ENCODE measurements at regions not wholly inside any gene's neighbourhood (a gene's known extent, or its start where the extent isn't known, plus 50 kb on each side); places are given as distances from the start of the nearest gene placed in this dataset.

GRCh38 chr11:79671401-79671800, 230.6 kb upstream of the TENM4 start:
- H3K9me3 ChIP-seq (ENCODE audit: low read length), result no peaks in the 10 kb centered on the region
- no peak overlapping the region for H3K27ac ChIP-seq (ENCODE audit: low read depth, low read length, poor library complexity, severe bottlenecking)
- H3K36me3 ChIP-seq (ENCODE audit: insufficient read depth, low read length), result no peaks in the 10 kb centered on the region
- H3K4me2 ChIP-seq (ENCODE audit: low read length), result no peak overlapping the region
- H3K79me2 ChIP-seq (ENCODE audit: insufficient read depth, low read length), result no peaks in the 10 kb centered on the region
- H2AFZ ChIP-seq (ENCODE audit: low read length), result no peak overlapping the region
- H3K4me1 ChIP-seq (ENCODE audit: insufficient read depth, low read length, severe bottlenecking), result no peaks in the 10 kb centered on the region
- no peak overlapping the region for H3K4me3 ChIP-seq (ENCODE audit: low read depth, low read length, poor library complexity, severe bottlenecking)
- TF ChIP-seq CTCF (IDR thresholded peaks at IDR 0.05; ENCODE audit: low read length) (no peak), EZH2 (IDR thresholded peaks at IDR 0.05; ENCODE audit: borderline replicate concordance, low read length) (no peak)
- no peaks in the 10 kb centered on the region for H4K20me1 ChIP-seq (ENCODE audit: insufficient read depth, low read length)
- H3K9ac ChIP-seq (ENCODE audit: low read length), result no peak overlapping the region
- H3K9me2 ChIP-seq (ENCODE audit: low read depth, low read length), result no peaks in the 10 kb centered on the region
- H3K27me3 ChIP-seq (ENCODE audit: insufficient read depth, low read length), result no peaks in the 10 kb centered on the region
- no peaks in the 10 kb centered on the region for H3F3A ChIP-seq (ENCODE audit: insufficient read depth, low read length)

- no peaks in the 10 kb centered on the region for H3K36me3 ChIP-seq (ENCODE audit: insufficient read depth, low read length)
- no peak overlapping the region for H3K4me2 ChIP-seq (ENCODE audit: low read length)
- no peaks in the 10 kb centered on the region for H3K27me3 ChIP-seq (ENCODE audit: insufficient read depth, low read length)
- H3K4me3 ChIP-seq (ENCODE audit: low read depth, low read length, poor library complexity, severe bottlenecking), result no peak overlapping the region
- no peaks in the 10 kb centered on the region for H3K9me3 ChIP-seq (ENCODE audit: low read length)
- H2AFZ ChIP-seq (ENCODE audit: low read length), result no peak overlapping the region
- no peak overlapping the region for H3K9ac ChIP-seq (ENCODE audit: low read length)
- no peaks in the 10 kb centered on the region for H3F3A ChIP-seq (ENCODE audit: insufficient read depth, low read length)
- H3K9me2 ChIP-seq (ENCODE audit: low read depth, low read length), result no peaks in the 10 kb centered on the region
- no peaks in the 10 kb centered on the region for H4K20me1 ChIP-seq (ENCODE audit: insufficient read depth, low read length)
- H3K27ac ChIP-seq (ENCODE audit: low read depth, low read length, poor library complexity, severe bottlenecking), result no peak overlapping the region
- no peaks in the 10 kb centered on the region for H3K4me1 ChIP-seq (ENCODE audit: insufficient read depth, low read length, severe bottlenecking)
- no peaks in the 10 kb centered on the region for H3K79me2 ChIP-seq (ENCODE audit: insufficient read depth, low read length)
- TF ChIP-seq CTCF (IDR thresholded peaks at IDR 0.05; ENCODE audit: low read length) (no peak), EZH2 (IDR thresholded peaks at IDR 0.05; ENCODE audit: borderline replicate concordance, low read length) (no peak)
These were observed 230.1 kb upstream of the TENM4 start for GRCh38 chr11:79670882-79671281.

GRCh38 chr11:79668575-79668974, 227.7 kb upstream of the TENM4 start:
- Histone ChIP-seq H3K9me3 (ENCODE audit: low read length) (no peaks in the 10 kb centered on the region), H2AFZ (ENCODE audit: low read length) (no peak overlapping the region), H3K4me1 (ENCODE audit: insufficient read depth, low read length, severe bottlenecking) (no peaks in the 10 kb centered on the region), H4K20me1 (ENCODE audit: insufficient read depth, low read length) (no peaks in the 10 kb centered on the region), H3K4me2 (ENCODE audit: low read length) (no peak overlapping the region), H3K27ac (ENCODE audit: low read depth, low read length, poor library complexity, severe bottlenecking) (no peak overlapping the region), H3K79me2 (ENCODE audit: insufficient read depth, low read length) (no peaks in the 10 kb centered on the region), H3K9ac (ENCODE audit: low read length) (no peak overlapping the region), H3K9me2 (ENCODE audit: low read depth, low read length) (no peaks in the 10 kb centered on the region), H3K36me3 (ENCODE audit: insufficient read depth, low read length) (no peaks in the 10 kb centered on the region), H3K27me3 (ENCODE audit: insufficient read depth, low read length) (no peaks in the 10 kb centered on the region), H3K4me3 (ENCODE audit: low read depth, low read length, poor library complexity, severe bottlenecking) (no peak overlapping the region), H3F3A (ENCODE audit: insufficient read depth, low read length) (no peaks in the 10 kb centered on the region)
- TF ChIP-seq EZH2 (IDR thresholded peaks at IDR 0.05; ENCODE audit: borderline replicate concordance, low read length), result no peak
- no peak for TF ChIP-seq CTCF (IDR thresholded peaks at IDR 0.05; ENCODE audit: low read length)

Measured in OCI-LY1 (cell line).